Fibroblast of lung (primary cell): ENCODE measurements at regions not wholly inside any gene's neighbourhood (a gene's known extent, or its start where the extent isn't known, plus 50 kb on each side); places are given as distances from the start of the nearest gene placed in this dataset.
A peak's percentile ranks its signal among the peaks of the same experiment; 100 is the strongest.

Experiments
- DNase-seq, 2 donors: peaks; one replicate each; pipeline versions ENCODE4 v3.0.0 to v3.0.0-alpha.2; 2010; ENCODE audit warnings: low read depth in 2 of 2
- H2AFZ ChIP-seq: 2 replicates; pipeline ENCODE4 v1.5.1; 2012; ENCODE audit warnings: low read length, control low read depth, inconsistent platforms
- H3K27ac ChIP-seq: 2 replicates; pipeline ENCODE4 v1.5.1; 2011; ENCODE audit warnings: low read length, control low read depth; ENCODE audit not compliant: insufficient read depth
- H3K27me3 ChIP-seq: 2 replicates; pipeline ENCODE4 v1.5.1; 2011; ENCODE audit warnings: mild to moderate bottlenecking, low read length; ENCODE audit not compliant: control insufficient read depth, insufficient read depth
- H3K36me3 ChIP-seq: 2 replicates; pipeline ENCODE4 v1.5.1; 2011; ENCODE audit warnings: low read length; ENCODE audit not compliant: control insufficient read depth, insufficient read depth
- H3K4me1 ChIP-seq: 2 replicates; pipeline ENCODE4 v1.5.1; 2011; ENCODE audit warnings: low read length; ENCODE audit not compliant: control insufficient read depth, insufficient read depth; ENCODE audit errors: extremely low read depth
- H3K4me2 ChIP-seq: 2 replicates; pipeline ENCODE4 v1.5.1; 2011; ENCODE audit warnings: low read length, control low read depth; ENCODE audit not compliant: insufficient read depth; ENCODE audit errors: extremely low read depth
- H3K4me3 ChIP-seq, 4 experiments: fragments of 200-600 bp in 1 of 4; sonication (generic) in 1 of 4; replicated peaks in 1 of 4; 2 replicates each; pipeline ENCODE4 v1.5.1; 2011 to 2016; ENCODE audit warnings: low read length in 4 of 4, low read depth in 3 of 4, mild to moderate bottlenecking in 3 of 4, control low read depth in 2 of 4, inconsistent platforms in 1 of 4, mixed read lengths in 1 of 4; ENCODE audit not compliant: insufficient read depth in 1 of 4; ENCODE audit errors: control extremely low read depth in 1 of 4
- H3K79me2 ChIP-seq: 2 replicates; pipeline ENCODE4 v1.5.1; 2012; ENCODE audit warnings: mild to moderate bottlenecking, low read length, inconsistent platforms; ENCODE audit not compliant: control insufficient read depth, insufficient read depth
- H3K9ac ChIP-seq: 2 replicates; pipeline ENCODE4 v1.5.1; 2011; ENCODE audit warnings: mild to moderate bottlenecking, low read length, control low read depth; ENCODE audit not compliant: insufficient read depth
- H3K9me3 ChIP-seq: 2 replicates; pipeline ENCODE4 v1.5.1; 2012; ENCODE audit warnings: low read depth, low read length; ENCODE audit not compliant: control insufficient read depth, insufficient read depth
- H4K20me1 ChIP-seq: 2 replicates; pipeline ENCODE4 v1.5.1; 2011; ENCODE audit warnings: low read length; ENCODE audit not compliant: control insufficient read depth, insufficient read depth; ENCODE audit errors: extremely low read depth
- CTCF ChIP-seq, 2 donors: IDR thresholded peaks in 1 of 2; conservative IDR thresholded peaks in 1 of 2; 1 replicate in 1 of 2; 2 replicates in 1 of 2; pipeline ENCODE4 v1.5.1; 2011 to 2012; ENCODE audit warnings: low read length in 2 of 2, control low read depth in 1 of 2, inconsistent platforms in 1 of 2, low read depth in 1 of 2, mild to moderate bottlenecking in 1 of 2
- EZH2 ChIP-seq: IDR thresholded peaks from 2 replicates; pipeline ENCODE4 v1.5.1; 2012; ENCODE audit warnings: low read length, control low read depth, mild to moderate bottlenecking; ENCODE audit errors: missing control alignments

- Histone ChIP-seq H3K4me2 (no peak overlapping the region), H2AFZ (no peak overlapping the region), H3K4me3 (no peak overlapping the region), H3K27ac (no peak overlapping the region), H4K20me1 (no peaks in the 10 kb centered on the region), H3K79me2 (no peaks in the 10 kb centered on the region), H3K9ac (no peak overlapping the region), H3K36me3 (no peaks in the 10 kb centered on the region), H3K4me1 (peaks cover 4% of the 10 kb centered on the region), H3K9me3 (no peaks in the 10 kb centered on the region), H3K27me3 (no peaks in the 10 kb centered on the region)
- DNase-seq = no peak
- TF ChIP-seq EZH2 = no peak
- TF ChIP-seq CTCF (conservative IDR thresholded peaks at IDR 0.05 in 1 of 2, IDR thresholded peaks at IDR 0.05 in 1 of 2; ENCODE audit: low read depth in 1 of 2, low read length in 2 of 2) = no peak
Observed at GRCh38 chr5:118551716-118552115, 436.6 kb downstream of the DTWD2 start.

- peak in 1 of 2 donors; percentile 2 for DNase-seq
Observed at GRCh38 chr5:118551031-118551430, 437.3 kb downstream of the DTWD2 start.

More at GRCh38 chr5:118551031-118551430, 437.3 kb downstream of the DTWD2 start:
- TF ChIP-seq EZH2 (no peak), CTCF (conservative IDR thresholded peaks at IDR 0.05 in 1 of 2, IDR thresholded peaks at IDR 0.05 in 1 of 2; ENCODE audit: low read depth in 1 of 2, low read length in 2 of 2) (no peak)
- no peak overlapping the region for H2AFZ ChIP-seq
- no peak overlapping the region for H3K4me2 ChIP-seq
- no peaks in the 10 kb centered on the region for H4K20me1 ChIP-seq
- no peak overlapping the region for H3K27ac ChIP-seq
- H3K27me3 ChIP-seq = no peaks in the 10 kb centered on the region
- no peaks in the 10 kb centered on the region for H3K79me2 ChIP-seq
- no peak overlapping the region for H3K9ac ChIP-seq
- H3K36me3 ChIP-seq = no peaks in the 10 kb centered on the region
- no peaks in the 10 kb centered on the region for H3K9me3 ChIP-seq
- H3K4me3 ChIP-seq = no peak overlapping the region
- H3K4me1 ChIP-seq = peaks cover 4% of the 10 kb centered on the region
